Progenitor cell of endocrine pancreas (in vitro differentiated cells): ENCODE measurements at regions not wholly inside any gene's neighbourhood (a gene's known extent, or its start where the extent isn't known, plus 50 kb on each side); places are given as distances from the start of the nearest gene placed in this dataset.

ENCODE experiments used
- DNase-seq: peaks from one replicate; pipeline ENCODE4 v3.0.0; 2021; ENCODE audit warnings: low spot score; ENCODE audit not compliant: unreplicated experiment
- H3K27ac Mint-ChIP-seq: 2 replicates; pipeline ENCODE4 v1.8.0; 2021; ENCODE audit warnings: mild to moderate bottlenecking, moderate library complexity, mixed read lengths
- H3K27me3 Mint-ChIP-seq: 2 replicates; pipeline ENCODE4 v1.8.0; 2021; ENCODE audit warnings: mixed read lengths
- H3K36me3 Mint-ChIP-seq: 2 replicates; pipeline ENCODE4 v1.8.0; 2022; ENCODE audit warnings: mixed read lengths; ENCODE audit not compliant: insufficient read depth
- H3K4me1 Mint-ChIP-seq: 2 replicates; pipeline ENCODE4 v1.8.0; 2021; ENCODE audit warnings: low read depth, mixed read lengths
- H3K4me3 Mint-ChIP-seq: 2 replicates; pipeline ENCODE4 v1.8.0; 2021; ENCODE audit warnings: low read depth, mild to moderate bottlenecking, moderate library complexity, mixed read lengths
- H3K9me3 Mint-ChIP-seq: 2 replicates; pipeline ENCODE4 v1.8.0; 2021; ENCODE audit warnings: low read depth, mixed read lengths
- TF ChIP-seq, protein P1 (sequence below): fragments of 200-600 bp; sonication (generic); IDR thresholded peaks from one replicate; pipeline ENCODE4 v1.5.0; 2021; ENCODE audit warnings: antibody characterized with exemption, mild to moderate bottlenecking; ENCODE audit not compliant: unreplicated experiment

DNA sequence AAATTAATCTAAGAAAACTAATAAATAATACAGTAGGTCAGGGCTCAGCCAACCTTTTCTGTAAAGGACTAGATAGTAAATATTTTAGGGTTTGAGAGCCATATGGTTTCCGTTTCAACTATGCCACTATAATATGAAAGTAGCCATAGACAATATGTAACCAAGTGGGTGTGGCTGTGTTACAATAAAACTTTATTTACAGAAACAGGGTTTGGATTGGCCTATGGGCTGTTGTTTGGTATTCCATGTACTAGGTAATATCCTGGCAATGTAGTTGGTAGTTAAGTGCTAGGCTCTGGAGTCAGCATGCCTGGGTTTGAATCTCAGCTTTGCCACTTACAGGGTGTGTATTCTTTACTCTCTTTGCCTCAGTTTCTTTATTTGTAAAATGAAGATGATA lies 156.5 kb upstream of the RPH3A start:
- Mint-ChIP-seq H3K36me3 (no peaks in the 10 kb centered on the region), H3K27me3 (peaks cover 8% of the 10 kb centered on the region), H3K4me1 (no peaks in the 10 kb centered on the region), H3K9me3 (peaks cover 7% of the 10 kb centered on the region), H3K4me3 (no peak overlapping the region), H3K27ac (no peak overlapping the region)
- no peak for DNase-seq
- TF ChIP-seq, protein P1, sequence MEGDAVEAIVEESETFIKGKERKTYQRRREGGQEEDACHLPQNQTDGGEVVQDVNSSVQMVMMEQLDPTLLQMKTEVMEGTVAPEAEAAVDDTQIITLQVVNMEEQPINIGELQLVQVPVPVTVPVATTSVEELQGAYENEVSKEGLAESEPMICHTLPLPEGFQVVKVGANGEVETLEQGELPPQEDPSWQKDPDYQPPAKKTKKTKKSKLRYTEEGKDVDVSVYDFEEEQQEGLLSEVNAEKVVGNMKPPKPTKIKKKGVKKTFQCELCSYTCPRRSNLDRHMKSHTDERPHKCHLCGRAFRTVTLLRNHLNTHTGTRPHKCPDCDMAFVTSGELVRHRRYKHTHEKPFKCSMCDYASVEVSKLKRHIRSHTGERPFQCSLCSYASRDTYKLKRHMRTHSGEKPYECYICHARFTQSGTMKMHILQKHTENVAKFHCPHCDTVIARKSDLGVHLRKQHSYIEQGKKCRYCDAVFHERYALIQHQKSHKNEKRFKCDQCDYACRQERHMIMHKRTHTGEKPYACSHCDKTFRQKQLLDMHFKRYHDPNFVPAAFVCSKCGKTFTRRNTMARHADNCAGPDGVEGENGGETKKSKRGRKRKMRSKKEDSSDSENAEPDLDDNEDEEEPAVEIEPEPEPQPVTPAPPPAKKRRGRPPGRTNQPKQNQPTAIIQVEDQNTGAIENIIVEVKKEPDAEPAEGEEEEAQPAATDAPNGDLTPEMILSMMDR = no peak

DNA sequence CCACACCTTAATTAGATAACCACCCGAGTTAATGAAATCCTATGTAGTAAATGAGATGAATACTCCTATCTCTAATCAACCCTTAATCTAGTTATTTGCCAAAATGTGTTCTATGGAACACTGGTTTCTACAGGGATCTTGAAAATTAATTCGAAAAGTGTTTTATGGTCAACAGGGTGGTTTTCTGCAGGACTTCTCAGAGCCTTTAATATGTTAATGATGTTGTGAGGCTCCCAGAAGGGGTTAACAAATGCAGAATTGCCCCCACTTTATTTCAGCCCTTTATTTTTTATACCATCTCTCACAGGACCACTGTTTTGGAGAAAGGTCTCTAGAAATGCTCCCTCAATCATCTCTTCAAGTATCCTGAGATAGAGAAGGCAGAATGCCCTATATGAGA lies 153.1 kb upstream of the RPH3A start:
- Mint-ChIP-seq H3K9me3 (no peaks in the 10 kb centered on the region), H3K27ac (no peak overlapping the region), H3K36me3 (no peaks in the 10 kb centered on the region), H3K4me1 (no peaks in the 10 kb centered on the region), H3K4me3 (no peak overlapping the region), H3K27me3 (peaks cover 16% of the 10 kb centered on the region)
- TF ChIP-seq, protein P1 = no peak
- DNase-seq = no peak

DNA sequence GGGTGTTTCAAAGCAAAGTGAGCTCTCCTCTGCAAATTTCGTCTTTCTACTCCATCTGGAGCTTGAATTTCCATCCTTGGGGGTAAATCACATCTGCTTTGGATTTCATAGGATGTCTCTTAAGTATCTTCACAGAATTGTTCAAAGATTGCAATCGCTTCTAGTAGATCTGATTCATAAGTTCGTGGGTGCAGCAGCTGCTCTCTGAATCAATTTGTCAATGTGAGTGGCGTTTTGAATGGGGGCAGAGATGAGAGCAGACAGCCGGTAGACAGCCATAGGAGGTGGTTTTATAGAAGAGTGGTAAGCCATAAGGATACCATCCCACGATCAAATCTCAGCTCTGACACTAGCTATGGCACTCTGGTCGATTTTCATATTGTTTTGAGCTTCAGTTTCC lies 146.0 kb upstream of the RPH3A start:
- Mint-ChIP-seq H3K4me3 (no peak overlapping the region), H3K36me3 (no peaks in the 10 kb centered on the region), H3K27me3 (peaks cover 32% of the 10 kb centered on the region), H3K4me1 (no peaks in the 10 kb centered on the region), H3K9me3 (peaks cover 3% of the 10 kb centered on the region), H3K27ac (no peak overlapping the region)
- DNase-seq = no peak
- TF ChIP-seq, protein P1 = no peak

DNA sequence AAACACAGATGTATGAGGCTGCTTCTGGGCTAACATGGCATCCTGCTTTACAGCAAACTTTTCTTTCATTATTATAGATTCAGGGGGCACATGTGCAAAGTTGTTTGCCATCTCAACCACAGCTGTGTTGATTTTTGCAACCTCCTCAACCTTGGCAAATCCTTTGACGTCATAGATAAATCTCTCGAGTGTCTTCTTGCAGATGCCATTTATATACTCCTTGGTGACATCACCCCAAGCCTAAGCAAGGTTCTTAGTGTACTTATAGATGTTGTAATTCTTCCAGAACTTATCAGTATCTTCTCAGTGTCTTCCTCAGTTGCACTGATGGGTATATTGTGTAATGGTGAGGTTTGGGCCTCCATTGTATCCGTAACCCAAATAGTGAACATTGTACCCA lies 135.4 kb upstream of the RPH3A start:
- Mint-ChIP-seq H3K27ac (no peak overlapping the region), H3K9me3 (no peaks in the 10 kb centered on the region), H3K27me3 (peaks cover 18% of the 10 kb centered on the region), H3K4me1 (no peaks in the 10 kb centered on the region), H3K4me3 (no peak overlapping the region), H3K36me3 (no peaks in the 10 kb centered on the region)
- no peak for DNase-seq
- TF ChIP-seq, protein P1 = no peak

DNA sequence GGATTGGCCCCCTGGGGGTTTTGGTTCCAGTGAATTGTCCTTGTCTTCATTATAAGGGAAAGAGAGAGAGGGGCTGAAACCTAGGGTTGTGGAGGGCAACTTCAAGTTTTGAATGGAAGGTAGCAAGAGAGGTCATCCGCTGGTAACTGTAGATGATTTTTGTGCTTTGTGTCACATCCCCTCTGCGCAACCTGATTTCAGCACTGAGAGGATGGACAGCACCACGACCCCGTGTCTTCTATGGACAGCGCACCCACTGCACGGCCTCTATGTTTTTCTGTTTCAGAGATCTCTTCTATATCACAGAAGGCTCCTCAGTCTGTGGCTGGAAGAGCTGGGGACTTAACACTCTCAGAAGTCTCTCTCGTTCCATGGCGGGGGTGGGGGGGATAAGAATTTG lies 127.0 kb upstream of the RPH3A start:
- peaks cover 58% of the 10 kb centered on the region for H3K27me3 Mint-ChIP-seq
- TF ChIP-seq, protein P1 = no peak
- DNase-seq = peak; percentile 40

More for the DNA sequence above, 127.0 kb upstream of the RPH3A start:
- Mint-ChIP-seq H3K4me1 (no peaks in the 10 kb centered on the region), H3K27ac (no peak overlapping the region), H3K36me3 (no peaks in the 10 kb centered on the region), H3K9me3 (no peaks in the 10 kb centered on the region), H3K4me3 (no peak overlapping the region)
